ENCODE measurements at regions not wholly inside any gene's neighbourhood (a gene's known extent, or its start where the extent isn't known, plus 50 kb on each side); places are given as distances from the start of the nearest gene placed in this dataset.

- no peak for TF ChIP-seq POLR2A (IDR thresholded peaks at IDR 0.05)
- TF ChIP-seq CTCF (IDR thresholded peaks at IDR 0.05): no peak
These were observed 547.0 kb upstream of the ACVR2A start for GRCh38 chr2:147297820-147298219.

All from Peyer's patch (tissue), 4 donors.